ENCODE measurements at regions not wholly inside any gene's neighbourhood (a gene's known extent, or its start where the extent isn't known, plus 50 kb on each side); places are given as distances from the start of the nearest gene placed in this dataset.

- DNase-seq: no peak
Observed at GRCh38 chr1:221308534-221309511, 429.6 kb downstream of the HLX start.

GRCh38 chr1:221309723-221310122 lies 430.5 kb downstream of the HLX start:
- DNase-seq: no peak

GRCh38 chr1:221310180-221310579 lies 430.9 kb downstream of the HLX start:
- no peak for DNase-seq

DNA sequence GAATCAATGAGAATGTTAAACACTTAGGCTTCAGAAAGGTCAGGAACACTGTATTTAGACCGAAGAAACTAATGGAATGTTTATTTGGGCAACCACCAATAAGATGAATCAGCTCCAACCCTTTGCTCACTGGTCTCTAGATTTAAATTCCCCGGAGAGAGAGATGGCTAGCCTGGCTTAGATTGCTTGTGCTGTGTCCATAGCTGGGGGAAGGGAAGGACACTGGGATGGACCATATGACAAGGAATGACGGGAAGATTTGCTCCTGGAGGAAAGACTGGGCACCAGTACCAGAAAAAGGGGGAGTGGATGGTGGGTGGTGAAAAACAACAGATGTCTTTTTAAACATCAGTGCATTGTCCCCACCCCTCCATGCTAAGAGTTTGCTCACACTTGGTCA lies 426.6 kb downstream of the DUSP10 start:
- no peak for DNase-seq

DNA sequence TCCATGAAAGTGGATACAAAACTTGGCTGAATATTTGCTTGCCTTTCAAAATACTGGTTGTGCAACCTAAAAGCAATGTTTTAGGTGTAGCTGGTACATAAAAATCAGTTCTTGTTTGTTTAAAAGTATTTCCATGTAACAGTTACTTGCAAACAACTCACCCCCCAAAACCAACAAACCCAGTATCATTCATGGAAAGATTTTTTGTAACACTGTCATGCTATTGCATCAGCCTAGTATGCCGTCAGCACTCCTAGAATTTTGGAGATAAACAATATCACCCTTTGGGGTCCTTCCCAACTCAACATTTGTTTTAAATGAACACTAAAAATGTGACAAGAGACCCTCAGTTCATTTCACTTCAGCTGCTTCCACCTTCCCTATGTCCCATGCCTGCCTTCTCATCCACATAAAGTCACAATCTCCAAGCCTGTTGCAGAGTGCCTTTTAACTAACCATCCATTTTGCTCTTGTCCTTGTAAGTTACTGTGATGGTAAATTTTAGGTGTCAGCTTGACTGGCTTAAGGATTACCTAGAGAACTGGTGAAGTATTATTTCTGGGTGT lies 425.3 kb downstream of the DUSP10 start:
- no peak for DNase-seq

- DNase-seq: no peak
Observed at GRCh38 chr1:221317537-221317936, 424.4 kb downstream of the DUSP10 start.

DNA sequence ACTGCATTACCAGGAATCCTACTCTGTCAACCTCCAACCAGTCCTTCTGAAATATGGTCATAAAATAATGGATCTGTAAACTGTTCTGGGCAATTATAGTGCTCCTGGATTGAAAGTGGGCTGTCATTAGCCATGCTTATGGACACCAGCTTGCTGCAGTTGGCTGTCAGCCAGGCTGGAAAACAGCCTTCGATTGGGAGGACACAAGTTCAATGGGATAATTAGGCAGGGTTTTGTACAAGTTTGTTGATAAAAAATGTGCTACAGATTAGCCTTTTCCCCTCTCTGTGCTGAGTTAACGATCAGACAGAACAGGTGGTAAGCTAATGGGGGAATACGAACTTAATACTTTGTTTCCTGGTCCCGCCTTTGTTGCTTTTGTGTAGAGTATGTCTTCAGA lies 413.9 kb downstream of the DUSP10 start:
- DNase-seq: peak; percentile 79 to 90

GRCh38 chr1:221328371-221328770 lies 413.5 kb downstream of the DUSP10 start:
- no peak for DNase-seq

DNA sequence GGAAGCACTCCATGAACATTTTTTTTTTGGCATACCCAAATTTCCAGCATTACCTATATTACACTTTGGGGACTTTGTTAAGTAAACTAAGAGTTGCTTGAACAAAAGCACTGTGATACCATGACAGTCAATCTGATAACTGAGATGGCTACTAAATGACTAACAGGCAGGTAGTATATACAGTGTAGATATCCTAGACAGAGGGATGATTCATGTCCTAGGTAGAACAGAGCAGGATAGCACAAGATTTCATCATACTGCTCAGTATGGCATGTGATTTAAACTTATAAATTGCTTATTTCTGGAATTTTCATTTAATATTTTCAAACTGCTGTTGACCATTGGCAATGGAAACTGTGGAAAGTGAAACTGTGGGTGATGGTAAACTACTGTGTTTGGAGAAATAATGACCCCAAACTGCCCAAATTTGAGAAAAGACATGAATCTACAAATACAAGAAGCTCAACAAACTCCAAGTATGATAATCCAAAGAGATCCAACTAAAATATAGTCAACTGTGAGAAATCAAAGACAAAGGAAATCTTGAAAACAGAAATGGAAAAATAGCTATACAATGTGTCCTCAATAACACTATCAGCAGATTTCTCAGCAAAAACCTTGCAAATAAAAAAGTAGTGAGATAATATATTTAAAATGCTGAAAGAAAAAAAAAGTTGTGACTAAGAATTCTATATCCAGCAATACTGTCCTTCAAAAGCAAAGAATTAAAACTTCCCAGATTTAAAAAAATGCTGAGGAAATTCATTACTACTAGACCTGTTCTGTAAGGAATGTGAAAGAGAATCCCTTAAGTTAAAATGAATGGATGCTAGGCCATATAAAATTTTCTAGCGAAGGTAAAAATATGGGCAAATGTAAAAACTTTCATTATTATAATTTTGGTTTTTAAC lies 410.4 kb downstream of the DUSP10 start:
- DNase-seq: no peak

DNA sequence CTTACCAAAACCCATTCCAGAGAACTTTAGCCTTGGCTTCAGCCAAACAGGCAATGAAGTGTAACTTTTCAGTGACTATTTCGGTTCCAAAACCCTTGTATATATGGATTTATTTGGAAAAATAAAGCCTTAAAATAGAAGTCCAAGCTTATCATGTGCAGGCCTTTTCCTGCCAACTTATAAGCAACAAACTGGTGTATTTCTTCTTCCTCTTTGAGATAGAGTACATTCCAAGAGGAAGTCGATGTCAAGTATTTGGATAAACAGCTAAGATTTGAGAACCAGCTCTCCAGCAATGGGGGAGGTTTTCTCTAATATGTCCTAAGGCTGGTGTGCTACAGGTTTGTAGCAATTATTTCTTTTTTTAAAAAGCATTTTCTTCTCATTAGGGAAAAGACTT lies 407.8 kb downstream of the DUSP10 start:
- no peak for DNase-seq

- no peak for DNase-seq
Observed at GRCh38 chr1:221335161-221336101, 406.5 kb downstream of the DUSP10 start.

GRCh38 chr1:221336126-221336525 lies 405.8 kb downstream of the DUSP10 start:
- DNase-seq: no peak

GRCh38 chr1:221337106-221337505 lies 404.8 kb downstream of the DUSP10 start:
- no peak for DNase-seq

DNA sequence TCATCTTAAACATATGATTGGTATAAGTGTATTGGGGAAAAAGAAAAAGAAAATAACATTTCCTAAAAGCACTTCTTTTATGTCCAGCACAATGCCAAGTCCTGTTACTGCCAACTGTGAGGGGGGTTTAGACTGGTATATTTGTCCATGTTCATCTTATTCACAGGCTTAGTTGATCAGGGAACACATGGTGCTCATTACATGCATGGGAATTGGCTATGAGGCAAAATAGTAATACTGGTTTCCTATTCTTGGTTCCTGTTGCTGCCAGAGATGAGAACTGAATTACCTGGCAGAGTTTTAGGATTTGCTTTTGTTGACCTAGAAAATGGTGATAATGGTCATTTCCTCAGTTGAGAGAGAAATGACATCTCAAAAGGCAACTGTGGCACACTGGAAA lies 398.8 kb downstream of the DUSP10 start:
- DNase-seq: no peak

- no peak for DNase-seq
Observed at GRCh38 chr1:221343607-221344006, 398.3 kb downstream of the DUSP10 start.

DNA sequence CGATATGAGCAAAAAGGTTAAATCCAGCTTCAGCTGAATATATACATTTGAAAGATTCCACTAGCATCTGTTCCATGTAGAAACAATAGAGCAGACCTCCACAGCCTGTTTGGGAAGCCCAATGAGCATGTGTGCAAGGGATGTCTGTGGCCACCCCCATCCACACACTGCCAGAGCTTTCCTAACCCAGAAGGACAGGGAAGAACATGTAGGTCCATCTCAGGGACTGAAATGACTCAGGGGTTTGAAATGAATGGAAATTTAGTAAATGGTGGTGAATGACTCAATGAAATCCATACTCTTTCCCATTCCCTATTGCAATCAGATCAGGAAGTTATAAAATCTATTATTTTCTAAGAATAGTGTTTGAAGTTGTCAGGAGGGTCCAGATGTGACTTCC lies 397.2 kb downstream of the DUSP10 start:
- no peak for DNase-seq

DNA sequence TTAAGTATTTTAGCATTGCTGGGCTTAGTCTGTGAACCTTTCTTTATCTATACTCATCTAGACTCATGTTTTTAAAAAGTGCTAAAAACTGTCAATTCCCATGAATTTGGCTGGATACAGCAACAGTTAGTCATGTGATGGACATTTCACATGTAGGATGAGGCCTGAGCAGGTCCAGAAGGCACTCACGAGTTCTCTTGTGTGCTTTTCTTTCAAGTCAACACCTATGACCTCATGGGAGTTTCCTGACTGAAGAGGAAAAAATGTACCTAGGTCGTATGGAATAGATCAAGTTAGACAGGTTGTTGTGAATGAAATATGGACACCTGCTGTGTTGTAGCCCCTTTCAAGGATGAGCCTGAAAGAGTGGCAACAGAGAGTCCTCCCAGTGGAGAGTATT lies 394.2 kb downstream of the DUSP10 start:
- DNase-seq: no peak

DNA sequence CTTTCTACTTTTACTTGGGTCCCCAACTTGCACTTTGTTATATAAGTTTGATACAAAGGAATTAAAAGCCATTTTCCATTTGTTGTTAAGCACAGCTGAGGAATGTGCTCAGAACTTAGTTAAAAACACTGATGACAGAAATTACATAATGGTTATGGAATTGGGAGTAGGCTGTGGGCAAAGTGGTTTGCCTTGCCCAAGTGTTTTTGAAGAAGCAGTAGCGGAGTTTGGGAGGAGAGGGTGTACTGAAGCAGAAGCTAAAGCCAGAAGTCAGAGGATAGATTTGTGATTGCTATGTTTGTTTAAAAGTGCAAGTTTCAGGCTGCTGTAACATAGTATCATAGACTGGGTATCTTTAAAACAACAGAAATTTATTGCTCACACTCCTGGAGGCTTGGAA lies 391.8 kb downstream of the DUSP10 start:
- no peak for DNase-seq

DNA sequence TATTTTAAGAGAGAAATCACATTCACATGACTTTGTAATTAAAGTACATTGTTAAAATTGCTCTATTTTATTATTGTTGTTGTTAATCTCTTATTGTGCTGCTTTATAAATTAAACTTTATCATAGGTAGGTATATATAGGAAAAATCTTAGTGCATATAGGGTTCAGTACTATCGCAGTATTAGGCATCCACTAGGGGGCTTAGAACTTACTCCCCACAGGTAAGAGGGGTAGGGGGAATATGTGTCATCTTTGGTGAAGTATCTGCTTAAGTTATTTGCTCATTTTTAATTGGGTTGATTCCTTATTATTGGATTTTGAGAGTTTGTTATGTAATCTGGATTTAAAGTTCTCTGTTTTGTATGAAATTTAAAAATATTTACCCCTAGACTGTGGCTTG lies 385.2 kb downstream of the DUSP10 start:
- no peak for DNase-seq

- DNase-seq: no peak
Observed at GRCh38 chr1:221363039-221363438, 378.9 kb downstream of the DUSP10 start.

- DNase-seq: no peak
Observed at GRCh38 chr1:221366495-221367110, 375.3 kb downstream of the DUSP10 start.

GRCh38 chr1:221371705-221372104 lies 370.2 kb downstream of the DUSP10 start:
- no peak for DNase-seq
